ENCODE measurements at regions not wholly inside any gene's neighbourhood (a gene's known extent, or its start where the extent isn't known, plus 50 kb on each side); places are given as distances from the start of the nearest gene placed in this dataset.
A peak's percentile ranks its signal among the peaks of the same experiment; 100 is the strongest.
"Not testable (repeated sequence)": the region's sequence is repeated elsewhere in the genome, so short reads cannot be mapped to it uniquely, and the experiment has no call there.

DNA sequence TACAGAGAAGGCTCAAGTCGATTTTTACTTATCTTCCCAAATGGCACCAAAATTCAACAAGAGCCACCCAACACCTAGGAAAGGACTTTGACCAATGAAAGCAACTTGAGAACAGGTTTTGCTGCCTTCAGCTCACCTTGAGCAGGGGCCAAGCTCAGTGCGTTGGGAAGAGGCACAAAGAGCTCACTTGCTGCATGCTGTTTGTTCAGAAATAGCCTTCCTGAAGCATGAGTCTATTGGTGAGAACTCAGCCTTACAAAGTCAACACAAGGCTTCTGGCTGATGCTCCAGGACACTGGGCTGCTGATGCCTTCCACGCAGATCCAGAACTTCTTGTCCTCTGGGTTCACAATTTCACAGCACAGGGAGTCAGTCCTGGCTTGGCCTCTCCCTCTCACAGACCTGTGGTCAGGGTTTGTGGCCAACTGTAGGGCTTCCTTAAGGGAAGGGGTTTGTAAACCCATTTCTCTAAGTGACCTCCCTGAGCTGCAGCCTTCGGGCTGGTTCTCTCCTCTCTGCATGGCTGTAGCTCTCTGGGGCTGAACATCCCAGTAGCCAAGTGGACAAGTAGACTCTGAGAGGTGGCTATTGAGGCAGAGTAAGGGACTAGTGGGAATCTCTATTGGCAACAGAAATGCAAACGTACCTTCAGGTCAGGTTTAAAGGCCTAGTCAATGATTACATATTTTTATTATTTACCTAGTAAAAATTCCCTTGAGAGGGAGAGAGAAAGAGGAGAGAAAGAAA, 124.7 kb upstream of the GATA6 start:
- no peak for DNase-seq

DNA sequence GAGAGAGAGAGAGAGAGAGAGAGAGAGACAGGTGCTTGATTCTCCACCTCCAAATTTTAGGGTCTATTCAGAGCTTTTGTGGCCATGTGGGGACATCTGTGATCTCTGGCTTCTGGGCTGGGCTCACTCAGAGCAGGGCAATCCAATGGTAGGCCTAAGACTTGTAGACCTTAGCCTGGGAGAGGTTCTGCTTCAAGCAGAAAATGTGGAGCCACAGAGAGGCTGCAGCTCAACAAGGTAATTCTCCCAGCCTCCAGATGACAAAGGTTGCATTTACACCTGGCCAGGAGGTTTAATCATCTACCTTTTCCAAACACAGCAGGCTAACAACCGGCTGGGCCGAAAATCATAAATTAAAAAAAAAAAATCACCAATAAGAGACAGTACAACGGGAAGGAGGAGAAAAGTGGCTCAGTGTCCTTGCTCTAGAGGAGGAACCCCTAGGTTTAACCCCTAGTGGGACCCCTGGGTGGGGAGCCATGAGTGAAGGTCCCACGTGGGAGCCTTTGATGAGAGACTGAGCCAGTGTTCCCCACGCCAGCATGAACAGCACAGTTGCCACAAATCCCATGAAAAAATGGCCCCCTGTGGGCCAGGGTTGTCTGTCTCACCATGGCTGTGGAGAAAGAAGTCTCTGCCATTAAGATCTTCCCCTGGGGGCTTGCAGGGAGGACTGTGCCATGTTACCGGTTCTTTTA, 124.0 kb upstream of the GATA6 start:
- no peak for DNase-seq

DNA sequence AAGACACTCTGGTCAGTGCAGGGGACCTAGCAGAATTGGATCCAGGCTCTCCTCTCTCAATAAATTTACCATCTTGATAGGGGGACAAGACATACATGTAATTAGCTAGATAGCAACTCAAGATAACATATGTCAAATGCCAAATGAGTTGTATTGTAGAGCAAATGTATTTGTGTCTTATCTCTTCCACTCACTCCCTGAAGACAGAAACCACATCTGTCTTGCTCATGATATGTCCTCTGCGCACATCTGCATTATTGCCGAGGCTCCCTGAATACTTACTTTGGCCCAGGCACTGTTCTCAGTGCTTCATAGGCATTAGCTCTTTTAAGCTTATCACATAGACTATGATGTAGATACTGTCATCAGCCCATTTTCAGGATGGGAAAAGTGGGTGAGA, 122.9 kb upstream of the GATA6 start:
- peak; percentile 77 for DNase-seq

DNA sequence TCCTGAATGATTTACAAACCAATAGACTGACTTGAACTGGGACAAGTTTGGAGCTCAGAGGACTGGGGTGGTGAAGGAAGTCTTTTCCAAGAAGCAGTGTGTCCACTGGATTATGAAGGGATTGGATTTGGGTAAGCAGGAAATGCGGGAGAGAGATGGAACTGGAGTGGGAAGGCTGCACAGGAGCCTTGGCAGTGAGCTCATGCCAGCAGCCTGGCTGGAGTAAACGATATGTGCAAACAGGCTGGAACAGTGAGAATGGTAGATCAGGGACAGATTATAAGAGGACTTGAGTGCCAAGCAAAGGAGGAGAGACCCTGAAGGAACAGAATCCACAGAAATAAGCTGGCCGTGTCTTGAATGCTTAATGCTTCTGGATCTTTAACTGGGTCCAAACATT, 121.9 kb upstream of the GATA6 start:
- DNase-seq = no peak

DNA sequence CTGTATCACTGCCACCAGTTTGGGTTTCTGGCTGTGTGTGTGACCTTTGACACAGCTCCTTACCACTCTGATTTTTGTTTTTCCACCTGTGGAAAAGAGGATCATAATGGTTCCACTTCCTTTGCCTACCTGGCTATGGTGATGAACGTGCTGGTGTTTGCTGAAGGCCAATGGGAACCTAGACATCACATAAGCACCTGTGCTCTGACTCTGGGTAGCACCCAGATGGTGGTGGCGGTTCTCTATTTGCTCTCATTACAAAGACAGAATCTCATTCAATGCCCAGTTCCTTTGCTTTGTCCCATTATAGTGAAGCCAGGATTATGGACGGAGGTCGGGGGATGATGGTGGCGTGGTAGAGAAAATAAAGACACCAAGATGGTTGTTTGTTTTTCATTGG, 121.2 kb upstream of the GATA6 start:
- DNase-seq = no peak

DNA sequence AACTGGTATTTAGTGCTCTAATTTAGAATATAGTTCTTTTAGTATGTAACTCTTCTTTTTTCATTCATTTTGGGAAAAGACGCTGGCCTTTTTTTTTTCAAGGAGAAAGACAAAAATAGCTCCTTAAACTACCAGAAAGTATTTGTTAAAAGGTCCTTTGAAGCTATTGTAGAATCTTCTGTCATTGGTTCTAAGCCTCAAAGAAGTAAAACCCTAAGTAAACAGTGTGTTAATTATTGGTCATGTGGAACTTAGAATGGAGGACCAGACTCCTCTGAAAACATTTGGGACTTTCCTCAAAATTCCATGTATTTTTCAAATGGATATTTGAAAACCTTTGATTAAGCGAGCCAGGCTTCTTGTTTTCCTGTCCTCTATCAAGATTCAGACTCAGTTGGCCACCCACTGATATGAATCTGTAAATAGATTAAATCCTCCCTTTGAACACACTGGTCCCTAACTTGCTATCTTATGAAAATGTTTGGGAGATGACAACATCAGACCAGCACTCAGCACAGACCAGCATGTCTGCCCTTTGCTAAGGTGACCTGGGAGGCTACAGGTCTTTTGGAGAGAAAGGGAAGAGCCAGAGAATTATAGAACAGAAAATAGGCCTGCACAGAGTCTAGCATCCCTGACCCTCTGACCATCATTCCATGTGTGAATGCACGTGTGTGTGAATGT, 120.3 kb upstream of the GATA6 start:
- no peak for DNase-seq

DNA sequence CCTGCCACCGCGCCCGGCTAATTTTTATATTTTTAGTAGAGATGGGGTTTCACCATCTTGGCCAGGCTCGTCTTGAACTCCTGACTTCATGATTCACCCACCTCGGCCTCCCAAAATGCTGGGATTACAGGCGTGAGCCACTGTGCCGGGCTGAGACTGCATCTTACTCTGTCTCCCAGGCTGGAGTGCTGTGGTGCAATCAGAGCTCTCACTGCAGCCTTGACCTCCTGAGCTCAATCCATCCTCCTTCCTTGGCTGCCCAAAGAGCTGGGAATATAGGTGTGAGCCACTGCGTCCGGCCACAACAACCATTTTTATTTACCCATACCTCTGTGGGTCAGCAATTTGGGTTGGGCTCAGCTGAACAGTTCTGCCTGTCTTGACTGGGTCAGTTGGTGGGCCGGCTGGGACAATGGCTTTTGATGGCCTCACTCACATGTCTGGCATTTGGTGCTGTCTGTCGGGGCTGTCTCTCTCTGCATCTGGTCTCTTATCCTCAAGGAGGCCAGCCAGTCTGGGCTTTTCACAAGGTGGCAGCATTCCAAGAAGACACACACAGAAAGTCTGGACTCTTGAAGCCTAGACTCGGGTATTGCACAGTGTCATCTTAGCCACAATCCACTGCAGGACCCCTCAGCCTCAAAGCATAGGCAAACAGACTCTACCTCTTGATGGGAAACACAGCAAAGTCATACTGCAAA, 116.8 kb upstream of the GATA6 start:
- DNase-seq = no peak

DNA sequence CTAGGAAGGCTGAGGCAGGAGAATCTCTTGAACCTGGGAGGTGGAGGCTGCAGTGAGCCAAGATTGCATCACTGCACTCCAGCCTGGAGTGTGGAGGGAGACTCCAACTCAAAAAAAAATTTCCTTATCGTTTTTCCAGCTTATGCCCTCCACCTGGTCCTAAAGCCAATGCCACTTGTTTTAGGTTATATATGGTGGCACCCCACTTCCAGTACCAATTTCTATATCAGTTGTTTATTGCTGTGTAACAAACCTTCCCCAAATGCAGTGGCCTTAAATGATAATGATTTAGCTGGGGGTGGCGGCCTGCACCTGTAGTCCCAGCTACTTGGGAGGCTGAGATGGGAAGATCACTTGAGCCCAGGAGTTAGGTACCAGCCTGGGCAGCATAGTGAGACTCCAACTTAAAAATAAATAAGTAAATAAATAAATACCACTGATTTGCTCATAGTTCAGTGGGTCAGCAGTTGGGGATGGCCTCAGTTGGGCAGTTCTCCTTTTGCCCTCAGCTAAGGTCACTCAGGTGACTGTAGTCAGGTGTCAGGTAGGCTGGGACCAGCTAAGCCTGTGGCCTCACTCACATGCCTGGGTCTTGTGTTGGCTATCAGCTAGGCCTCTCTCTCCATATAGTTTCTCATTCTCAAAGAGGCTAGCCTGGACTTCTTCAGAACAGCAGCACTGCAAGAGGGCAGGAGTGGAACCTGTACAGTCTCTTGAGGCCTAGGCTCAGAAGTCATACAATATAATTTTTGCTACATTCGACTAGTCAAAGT, 113.7 kb upstream of the GATA6 start:
- DNase-seq = no peak

DNA sequence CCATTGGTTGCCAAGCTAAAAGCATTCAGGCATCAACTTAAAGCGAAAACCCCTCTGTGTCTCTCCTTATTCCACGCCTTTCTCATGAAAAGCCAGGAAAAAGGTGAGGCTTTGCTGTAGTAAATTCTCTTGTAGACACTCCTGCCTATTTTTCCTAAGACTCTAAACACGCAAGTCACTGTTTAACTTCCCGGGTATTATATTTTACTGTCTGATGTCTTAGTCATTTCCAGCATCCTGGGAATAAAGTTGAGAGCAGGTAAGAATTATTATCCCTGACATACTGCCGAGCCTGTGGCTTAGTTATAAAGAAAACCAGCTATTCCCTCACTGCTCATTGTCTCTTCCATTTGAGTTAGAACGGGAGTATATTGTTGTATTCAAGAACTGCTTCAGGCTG, 112.4 kb upstream of the GATA6 start:
- DNase-seq = no peak

DNA sequence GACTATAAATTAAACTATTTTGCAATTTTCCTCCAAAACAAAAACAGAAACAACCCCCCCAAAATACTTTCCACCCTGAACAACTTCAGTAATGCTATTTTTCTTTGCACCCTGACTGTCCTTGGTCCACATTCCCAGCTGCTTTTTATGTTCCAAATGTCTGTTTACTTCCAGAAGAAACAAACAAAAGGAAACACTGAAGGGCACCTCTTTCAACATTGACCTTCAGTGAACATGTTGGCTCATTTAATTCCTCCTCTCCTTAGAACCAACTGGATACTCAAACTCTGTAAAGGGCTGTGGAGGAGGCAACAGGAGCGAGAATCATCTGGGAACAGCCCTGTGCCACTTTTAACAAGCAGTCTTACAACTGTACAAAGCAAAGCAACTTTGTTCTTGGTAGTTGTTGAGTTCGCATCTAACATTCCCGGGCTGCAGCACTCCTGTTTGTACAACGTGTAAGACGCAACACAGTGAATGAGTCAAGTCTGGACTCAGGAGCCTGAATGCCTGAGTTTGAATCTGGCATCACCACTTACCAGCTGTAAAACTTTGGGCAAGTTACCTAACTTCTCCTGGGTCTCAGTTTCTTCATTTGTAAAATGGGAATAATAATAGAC, 111.4 kb upstream of the GATA6 start:
- no peak for DNase-seq

DNA sequence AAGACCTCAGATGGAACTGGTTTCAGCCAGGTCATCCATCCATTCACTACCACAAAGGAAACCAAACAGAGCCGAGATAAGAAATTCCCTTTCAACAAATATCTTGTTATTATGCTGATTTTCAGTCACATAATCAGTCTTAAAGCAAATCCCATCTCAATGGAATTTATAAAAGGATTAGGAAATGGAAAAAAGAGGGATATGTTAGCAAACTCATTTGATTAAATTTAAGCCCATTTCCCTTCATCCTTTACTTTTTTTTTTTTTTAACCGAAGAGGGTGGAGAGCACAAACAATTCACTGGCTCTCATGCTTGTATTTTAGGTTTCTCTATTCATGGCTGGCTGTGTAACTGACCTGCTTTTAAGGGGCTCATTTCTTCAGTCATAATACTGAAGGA, 109.0 kb upstream of the GATA6 start:
- DNase-seq = peak; percentile 38

DNA sequence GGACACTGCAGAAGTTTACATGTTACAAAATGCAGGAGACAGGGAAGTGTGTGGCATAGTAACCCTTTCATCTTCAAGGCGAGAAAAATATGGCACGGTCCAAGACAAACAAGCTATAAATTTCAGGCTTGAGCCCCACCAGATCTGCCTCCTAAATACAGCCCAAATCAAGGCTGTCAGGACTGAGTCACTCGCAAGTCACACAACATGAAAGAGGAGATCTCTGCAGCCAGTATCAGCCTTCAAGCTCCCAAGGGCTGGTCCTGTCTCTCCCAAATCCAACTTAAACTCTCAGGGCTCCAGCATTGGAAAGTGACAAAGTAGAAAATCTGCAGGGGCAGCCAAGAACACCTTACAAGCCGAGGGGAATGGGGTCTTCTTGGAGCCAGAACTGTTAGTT, 106.3 kb upstream of the GATA6 start:
- DNase-seq = no peak

DNA sequence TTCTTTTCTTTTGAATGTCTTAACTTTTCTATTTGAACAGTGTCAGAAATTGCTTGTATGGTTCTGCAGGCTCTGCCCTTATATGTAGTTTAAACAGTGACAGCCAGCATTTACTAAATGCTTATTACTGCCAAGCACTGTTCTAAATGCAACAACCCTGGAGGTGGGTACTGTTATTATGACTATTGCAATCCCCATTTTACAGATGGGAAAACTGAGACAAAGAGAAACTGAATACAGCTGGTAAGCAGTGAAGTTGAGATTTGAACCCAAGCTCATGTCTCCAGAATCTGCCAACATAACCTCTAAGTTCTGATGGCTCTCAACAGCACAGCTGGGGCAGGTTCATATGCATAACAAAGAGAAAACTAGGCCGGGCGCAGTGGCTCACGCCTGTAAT, 105.7 kb upstream of the GATA6 start:
- no peak for DNase-seq

DNA sequence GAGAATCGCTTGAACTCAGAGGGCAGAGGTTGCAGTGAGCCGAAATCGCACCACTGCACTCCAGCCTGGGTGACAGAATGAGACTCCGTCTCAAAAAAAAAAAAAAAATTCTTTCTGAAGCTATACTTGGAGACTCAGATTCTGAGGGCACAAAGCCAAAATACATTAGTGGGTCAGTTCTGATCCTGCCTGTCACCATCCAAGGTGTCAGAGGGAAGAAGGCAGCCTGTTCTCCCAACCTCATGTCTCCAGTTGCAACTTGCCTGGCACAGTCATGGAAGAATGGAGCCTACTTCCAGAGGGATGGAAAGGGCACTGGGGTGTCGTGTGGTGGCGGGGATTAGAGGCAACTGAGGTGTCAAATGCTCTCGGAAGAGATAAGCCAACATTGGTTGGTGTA, 104.8 kb upstream of the GATA6 start:
- DNase-seq = no peak

DNA sequence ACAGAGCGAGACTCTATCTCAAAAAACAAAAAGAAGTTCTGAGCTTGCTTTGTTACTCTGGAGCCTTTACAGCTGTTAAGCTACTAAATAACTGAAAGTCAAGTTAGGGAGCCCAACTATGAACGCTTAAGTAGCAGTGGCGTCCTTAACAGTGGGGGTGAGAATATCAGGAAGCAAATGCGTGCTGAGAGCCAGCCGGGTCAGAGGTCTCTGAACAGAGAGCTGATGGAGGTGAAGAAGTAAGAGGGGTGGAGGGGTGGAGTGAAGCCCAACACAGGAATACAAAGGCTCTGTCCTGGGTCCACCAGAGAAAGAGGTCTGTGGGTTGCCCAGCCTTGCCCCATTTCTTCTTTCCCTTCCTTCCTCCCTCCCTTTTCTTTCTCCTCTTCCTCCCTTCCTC, 104.1 kb upstream of the GATA6 start:
- no peak for DNase-seq

DNA sequence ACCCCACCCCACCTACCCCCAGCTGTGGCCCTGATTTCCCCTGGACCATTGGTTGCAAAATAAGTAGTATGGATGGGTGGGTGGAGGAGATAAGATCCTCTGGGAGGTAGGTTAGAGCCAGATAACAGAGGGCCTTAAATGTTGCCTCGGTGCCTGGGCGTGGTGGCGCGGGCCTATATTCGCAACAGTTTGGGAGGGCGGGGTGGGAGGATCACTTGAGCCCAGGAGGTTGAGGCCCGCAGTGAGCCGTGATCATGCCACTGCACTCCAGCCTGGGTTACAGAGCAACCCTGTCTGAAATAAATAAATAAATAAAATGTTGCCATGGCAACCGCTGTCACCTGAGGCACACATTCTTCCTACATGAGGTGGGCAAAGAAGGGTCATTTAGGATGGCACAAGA, 103.3 kb upstream of the GATA6 start:
- peak; percentile 75 for DNase-seq

DNA sequence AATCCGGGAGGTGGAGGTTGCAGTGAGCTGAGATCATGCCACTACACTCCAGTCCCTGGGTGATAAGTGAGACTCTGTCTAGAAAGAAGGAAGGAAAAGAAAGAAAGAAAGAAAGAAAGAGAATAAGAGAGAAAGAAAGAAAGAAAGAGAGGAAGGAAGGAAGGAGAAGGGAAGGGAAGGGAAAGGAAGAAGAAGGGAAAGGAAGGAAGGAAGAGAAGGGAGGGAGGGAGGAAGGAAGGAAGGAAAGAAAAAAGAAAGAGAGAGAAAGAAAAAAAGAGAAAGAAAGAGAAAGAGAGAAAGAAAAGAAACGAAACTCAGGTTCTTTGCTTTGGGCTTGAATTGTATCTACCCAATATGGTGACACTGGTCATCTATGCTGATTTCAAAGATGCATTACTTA, 102.3 kb upstream of the GATA6 start:
- DNase-seq = no peak

DNA sequence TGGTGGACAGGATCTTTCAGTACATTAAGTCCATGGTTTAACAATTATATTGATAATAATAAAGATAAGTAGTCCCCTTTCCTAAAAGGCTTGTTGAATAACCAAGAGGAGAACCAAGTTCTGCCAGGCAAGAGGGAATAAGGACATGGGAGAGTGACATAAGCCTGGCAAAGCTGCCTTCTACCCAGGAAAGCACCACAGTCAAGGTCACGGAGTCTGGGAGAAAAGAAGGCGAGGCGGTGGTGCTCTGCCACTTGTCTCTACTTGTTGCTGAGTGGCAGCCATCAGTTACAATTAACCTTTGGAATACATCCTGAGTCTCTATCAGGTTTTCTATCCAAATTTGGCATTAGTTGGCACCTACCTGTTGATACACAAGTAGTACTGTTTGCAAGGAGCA, 101.7 kb upstream of the GATA6 start:
- DNase-seq = no peak

DNA sequence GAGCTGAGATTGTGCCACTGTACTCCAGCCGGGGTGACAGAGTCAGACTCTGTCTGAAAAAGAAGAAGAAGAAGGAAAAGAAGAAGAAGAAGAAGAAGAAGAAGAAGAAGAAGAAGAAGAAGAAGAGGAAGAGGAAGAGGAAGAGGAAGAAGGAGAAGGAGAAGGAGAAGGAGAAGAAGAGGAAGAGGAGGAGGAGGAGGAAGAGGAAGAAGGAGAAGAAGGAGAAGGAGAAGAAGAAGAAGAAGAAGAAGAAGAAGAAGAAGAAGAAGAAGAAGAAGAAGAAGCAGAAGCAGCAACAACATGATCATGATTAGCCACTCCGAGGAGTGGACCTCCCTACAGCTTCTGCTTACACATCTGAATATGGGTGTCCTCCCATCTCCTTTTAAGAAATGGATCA, 100.6 kb upstream of the GATA6 start:
- DNase-seq = not testable (repeated sequence)

DNA sequence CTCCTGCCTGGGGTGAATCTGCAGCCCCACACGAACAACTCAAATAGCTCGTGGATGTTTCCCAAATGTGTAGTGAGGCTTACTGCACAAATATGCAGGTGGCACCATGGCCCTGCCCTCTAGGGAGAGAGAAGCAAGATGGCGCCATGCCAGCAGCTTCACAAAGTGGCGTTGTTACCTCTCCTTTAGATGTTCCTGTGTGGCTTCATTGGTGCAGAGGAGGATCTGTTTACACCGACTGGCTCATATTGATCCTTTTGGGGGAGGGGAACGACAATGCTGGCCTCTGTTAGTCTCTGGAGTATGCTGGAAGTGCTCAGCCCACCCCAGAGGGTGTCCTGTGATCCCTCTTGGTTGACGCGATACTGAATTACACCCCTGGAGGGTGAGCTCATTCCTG, 99.5 kb upstream of the GATA6 start:
- DNase-seq = no peak

DNA sequence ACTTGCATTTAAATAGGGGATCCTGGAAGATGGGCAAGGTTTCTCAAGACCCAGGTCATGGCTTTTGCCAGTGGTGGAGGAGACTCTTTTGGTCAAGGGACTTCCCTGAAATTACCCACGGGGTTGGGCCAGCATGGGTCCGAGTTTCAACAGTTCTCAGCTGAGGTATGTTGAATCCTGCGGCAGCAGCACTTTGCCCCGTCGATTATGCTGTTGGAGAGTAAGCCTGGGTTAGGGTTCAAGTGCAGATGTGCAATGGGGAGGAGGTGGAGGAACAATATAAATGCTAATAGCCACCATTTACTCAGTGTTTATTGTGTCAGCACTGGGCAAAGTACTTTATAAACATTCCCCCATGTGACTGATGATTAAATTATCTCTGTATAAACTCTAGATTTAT, 96.0 kb upstream of the GATA6 start:
- no peak for DNase-seq

DNA sequence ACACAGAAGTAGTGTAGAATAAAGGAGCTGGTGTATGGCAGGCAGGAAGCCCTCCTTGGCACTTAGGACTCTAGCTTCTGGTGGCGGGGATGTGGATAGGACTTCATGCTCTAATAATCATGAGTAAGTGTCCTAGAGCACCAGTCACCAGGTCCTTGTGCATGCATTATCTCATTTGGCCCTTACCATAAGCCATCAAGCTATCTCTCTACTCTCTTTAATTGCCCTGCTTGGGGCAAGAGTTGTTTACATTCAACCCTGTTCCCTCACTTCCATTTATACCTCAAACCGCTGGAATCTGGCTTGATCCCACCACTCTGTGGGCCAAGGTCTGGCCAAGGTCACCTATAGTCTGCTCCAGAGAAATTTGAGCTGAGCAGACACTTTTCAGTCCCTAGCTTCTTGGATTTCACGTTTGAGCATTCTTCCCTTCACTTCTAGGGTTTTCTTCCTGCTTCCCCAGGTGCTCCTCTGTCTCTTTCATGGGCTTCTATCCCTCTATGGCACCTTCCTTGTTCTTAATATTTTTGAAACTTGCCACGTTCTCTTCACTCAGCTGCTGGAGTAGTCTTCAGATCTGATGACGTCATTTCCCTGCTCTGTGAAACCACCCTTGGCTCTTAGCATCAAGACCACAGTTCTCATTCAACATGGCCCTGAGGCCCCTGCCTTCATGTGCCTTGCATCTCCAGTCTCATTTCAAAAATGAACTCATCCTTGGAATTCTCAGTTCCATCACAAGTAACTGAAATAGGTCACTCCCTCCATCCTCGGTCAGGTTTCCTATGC, 94.9 kb upstream of the GATA6 start:
- DNase-seq = no peak

All from OCI-M1 (cell line).